ENCODE measurements at regions not wholly inside any gene's neighbourhood (a gene's known extent, or its start where the extent isn't known, plus 50 kb on each side); places are given as distances from the start of the nearest gene placed in this dataset.

DNA sequence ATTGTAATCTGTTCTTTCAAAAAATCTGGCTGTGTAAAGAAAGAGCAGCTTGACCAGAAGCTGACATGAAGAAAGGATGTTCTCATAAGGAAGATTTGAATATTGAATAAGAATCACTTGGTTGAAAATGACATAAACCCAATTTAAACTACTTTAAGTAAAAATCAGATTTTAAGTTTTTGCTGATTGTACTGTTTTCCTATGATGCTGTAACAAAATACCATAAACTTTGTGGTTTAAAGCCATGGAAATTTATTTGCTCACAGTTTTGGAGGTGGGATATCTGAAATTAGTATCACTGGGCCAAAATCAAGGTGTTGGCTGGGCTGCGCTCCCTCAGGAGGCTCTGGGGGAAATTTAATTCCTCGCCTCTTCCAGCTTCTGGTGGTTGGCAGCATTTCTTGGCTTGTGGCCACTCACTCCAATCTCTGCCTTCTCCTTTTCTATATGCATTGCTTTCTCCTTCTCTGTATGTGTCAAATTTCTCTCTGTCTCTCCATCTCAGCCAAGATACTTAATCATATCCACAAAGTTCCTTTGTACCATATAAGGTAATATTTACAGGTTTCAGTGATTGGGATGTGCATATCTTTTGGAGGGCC lies 141.2 kb upstream of the ZFP64 start:
- H3K4me1 ChIP-seq (ENCODE audit: control insufficient read depth in 2 of 2, insufficient read depth in 2 of 2, low read length in 2 of 2), result no peaks in the 10 kb centered on the region
- no peaks in the 10 kb centered on the region for H3K4me1 Mint-ChIP-seq
- H3K4me3 Mint-ChIP-seq, result no peak overlapping the region
- intact Hi-C loops (cut with micrococcal nuclease), result no loop called here
- no peak for ATAC-seq (ENCODE audit: low read depth)
- H3K9me3 Mint-ChIP-seq (ENCODE audit: insufficient read depth), result no peaks in the 10 kb centered on the region
- no peak overlapping the region for H3K9ac ChIP-seq (ENCODE audit: low read length)
- no peak overlapping the region for H3K27ac ChIP-seq (ENCODE audit: low read length in 2 of 2)
- no peak overlapping the region for H3K4me2 ChIP-seq (replicated peaks; ENCODE audit: low read depth, low read length, poor library complexity, severe bottlenecking)
- no peaks in the 10 kb centered on the region for H4K20me1 ChIP-seq (ENCODE audit: control insufficient read depth, insufficient read depth, low read length, poor library complexity, severe bottlenecking)
- H2AFZ ChIP-seq (ENCODE audit: insufficient read depth, low read depth, low read length, poor library complexity, severe bottlenecking), result no peak overlapping the region
- H3K4me3 ChIP-seq (ENCODE audit: control extremely low read depth in 1 of 5, extremely low read depth in 1 of 5, insufficient read depth in 1 of 5, low read depth in 2 of 5, low read length in 4 of 5), result no peak overlapping the region
- H3K79me2 ChIP-seq (ENCODE audit: control insufficient read depth, insufficient read depth, low read length), result no peaks in the 10 kb centered on the region
- ChIA-PET CTCF (no interaction called here), POLR2A (no interaction called here)
- DNase-seq, result no peak
- H3K27me3 ChIP-seq (replicated peaks in 1 of 4; ENCODE audit: control extremely low read depth in 1 of 4, control insufficient read depth in 3 of 4, insufficient read depth in 4 of 4, low read length in 3 of 4), result no peaks in the 10 kb centered on the region
- no peaks in the 10 kb centered on the region for H3K36me3 ChIP-seq (replicated peaks in 1 of 2; ENCODE audit: control extremely low read depth in 1 of 2, control insufficient read depth in 1 of 2, extremely low read depth in 1 of 2, insufficient read depth in 2 of 2, low read length in 1 of 2)
- H3K27me3 Mint-ChIP-seq, result peaks cover 22% of the 10 kb centered on the region
- WGBS (ENCODE audit: insufficient coverage), result no CpG with 5 or more reads among the region's 2 CpGs
- peaks cover 0 to 1% (median 1%) of the 10 kb centered on the region in 3 donors for H3K9me3 ChIP-seq (ENCODE audit: control extremely low read depth in 1 of 3, control insufficient read depth in 2 of 3, insufficient read depth in 1 of 3, low read length in 2 of 3)
- TF ChIP-seq, protein P1, sequence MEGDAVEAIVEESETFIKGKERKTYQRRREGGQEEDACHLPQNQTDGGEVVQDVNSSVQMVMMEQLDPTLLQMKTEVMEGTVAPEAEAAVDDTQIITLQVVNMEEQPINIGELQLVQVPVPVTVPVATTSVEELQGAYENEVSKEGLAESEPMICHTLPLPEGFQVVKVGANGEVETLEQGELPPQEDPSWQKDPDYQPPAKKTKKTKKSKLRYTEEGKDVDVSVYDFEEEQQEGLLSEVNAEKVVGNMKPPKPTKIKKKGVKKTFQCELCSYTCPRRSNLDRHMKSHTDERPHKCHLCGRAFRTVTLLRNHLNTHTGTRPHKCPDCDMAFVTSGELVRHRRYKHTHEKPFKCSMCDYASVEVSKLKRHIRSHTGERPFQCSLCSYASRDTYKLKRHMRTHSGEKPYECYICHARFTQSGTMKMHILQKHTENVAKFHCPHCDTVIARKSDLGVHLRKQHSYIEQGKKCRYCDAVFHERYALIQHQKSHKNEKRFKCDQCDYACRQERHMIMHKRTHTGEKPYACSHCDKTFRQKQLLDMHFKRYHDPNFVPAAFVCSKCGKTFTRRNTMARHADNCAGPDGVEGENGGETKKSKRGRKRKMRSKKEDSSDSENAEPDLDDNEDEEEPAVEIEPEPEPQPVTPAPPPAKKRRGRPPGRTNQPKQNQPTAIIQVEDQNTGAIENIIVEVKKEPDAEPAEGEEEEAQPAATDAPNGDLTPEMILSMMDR (IDR thresholded peaks at IDR 0.05), result no peak
- TF ChIP-seq EZH2 (IDR thresholded peaks at IDR 0.05; ENCODE audit: borderline replicate concordance, insufficient read depth, low read depth, low read length, poor library complexity, severe bottlenecking), result no peak
- no peak overlapping the region for H3K27ac Mint-ChIP-seq

DNA sequence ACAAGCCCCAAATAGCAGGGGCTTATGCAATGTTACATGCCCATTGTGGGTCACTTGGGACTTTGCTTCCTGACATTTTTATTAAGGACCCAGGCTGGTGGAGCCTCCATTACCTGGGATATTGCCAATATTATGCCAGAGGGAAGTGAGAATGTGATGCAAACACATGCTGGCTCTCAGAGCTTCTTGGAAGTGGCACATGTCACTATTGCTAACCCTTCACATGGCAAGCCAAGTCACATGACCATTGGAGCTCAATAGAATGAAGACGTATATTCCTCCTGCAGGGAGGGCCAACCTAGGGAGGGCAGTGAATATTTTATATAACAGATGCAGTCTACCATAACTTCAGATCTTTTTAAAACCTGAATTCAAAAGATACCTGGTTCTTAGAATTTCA lies 140.7 kb upstream of the ZFP64 start:
- Histone ChIP-seq H4K20me1 (ENCODE audit: control insufficient read depth, insufficient read depth, low read length, poor library complexity, severe bottlenecking) (no peaks in the 10 kb centered on the region), H3K79me2 (ENCODE audit: control insufficient read depth, insufficient read depth, low read length) (no peaks in the 10 kb centered on the region), H3K27me3 (replicated peaks in 1 of 4; ENCODE audit: control extremely low read depth in 1 of 4, control insufficient read depth in 3 of 4, insufficient read depth in 4 of 4, low read length in 3 of 4) (no peaks in the 10 kb centered on the region), H3K9me3 (ENCODE audit: control extremely low read depth in 1 of 3, control insufficient read depth in 2 of 3, insufficient read depth in 1 of 3, low read length in 2 of 3) (peaks cover 0 to 1% (median 0%) of the 10 kb centered on the region in 3 donors), H3K4me1 (ENCODE audit: control insufficient read depth in 2 of 2, insufficient read depth in 2 of 2, low read length in 2 of 2) (no peaks in the 10 kb centered on the region), H3K9ac (ENCODE audit: low read length) (no peak overlapping the region), H2AFZ (ENCODE audit: insufficient read depth, low read depth, low read length, poor library complexity, severe bottlenecking) (no peak overlapping the region), H3K36me3 (replicated peaks in 1 of 2; ENCODE audit: control extremely low read depth in 1 of 2, control insufficient read depth in 1 of 2, extremely low read depth in 1 of 2, insufficient read depth in 2 of 2, low read length in 1 of 2) (no peaks in the 10 kb centered on the region), H3K27ac (ENCODE audit: low read length in 2 of 2) (no peak overlapping the region), H3K4me2 (replicated peaks; ENCODE audit: low read depth, low read length, poor library complexity, severe bottlenecking) (no peak overlapping the region), H3K4me3 (ENCODE audit: control extremely low read depth in 1 of 5, extremely low read depth in 1 of 5, insufficient read depth in 1 of 5, low read depth in 2 of 5, low read length in 4 of 5) (no peak overlapping the region)
- Mint-ChIP-seq H3K27ac (no peak overlapping the region), H3K9me3 (ENCODE audit: insufficient read depth) (no peaks in the 10 kb centered on the region), H3K4me3 (no peak overlapping the region), H3K4me1 (no peaks in the 10 kb centered on the region), H3K27me3 (peaks cover 18% of the 10 kb centered on the region)
- TF ChIP-seq EZH2 (IDR thresholded peaks at IDR 0.05; ENCODE audit: borderline replicate concordance, insufficient read depth, low read depth, low read length, poor library complexity, severe bottlenecking), result no peak
- DNase-seq, result no peak
- ATAC-seq (ENCODE audit: low read depth), result no peak
- WGBS (ENCODE audit: insufficient coverage), result no CpG with 5 or more reads among the region's 1 CpG
- ChIA-PET POLR2A (no interaction called here), CTCF (no interaction called here)
- intact Hi-C loops (cut with micrococcal nuclease), result no loop called here
